ENCODE measurements at regions not wholly inside any gene's neighbourhood (a gene's known extent, or its start where the extent isn't known, plus 50 kb on each side); places are given as distances from the start of the nearest gene placed in this dataset.

- TF ChIP-seq CTCF (IDR thresholded peaks at IDR 0.05): no peak
- TF ChIP-seq EZH2 (IDR thresholded peaks at IDR 0.05; ENCODE audit: borderline replicate concordance, insufficient read depth, low read depth, low read length, poor library complexity, severe bottlenecking): no peak
Measured at GRCh38 chr10:2886662-2887061, 180.7 kb upstream of the PFKP start.

Measured in B cell (primary cell).